ENCODE measurements at regions not wholly inside any gene's neighbourhood (a gene's known extent, or its start where the extent isn't known, plus 50 kb on each side); places are given as distances from the start of the nearest gene placed in this dataset.

GRCh38 chr1:88204111-88204510 lies 480.0 kb upstream of the PKN2 start:
- H3K4me3 ChIP-seq (ENCODE audit: control insufficient read depth, low read depth, low read length) = no peak overlapping the region
- TF ChIP-seq CTCF (conservative IDR thresholded peaks at IDR 0.05; ENCODE audit: control insufficient read depth, insufficient read depth, low read depth, low read length) = no peak
- no peak for DNase-seq (ENCODE audit: low read depth)

GRCh38 chr1:88204612-88205167 lies 479.4 kb upstream of the PKN2 start:
- TF ChIP-seq CTCF (conservative IDR thresholded peaks at IDR 0.05; ENCODE audit: control insufficient read depth, insufficient read depth, low read depth, low read length) = no peak
- DNase-seq (ENCODE audit: low read depth) = no peak

GRCh38 chr1:88208389-88208788 lies 475.7 kb upstream of the PKN2 start:
- no peak overlapping the region for H3K4me3 ChIP-seq (ENCODE audit: control insufficient read depth, low read depth, low read length)
- no peak for TF ChIP-seq CTCF (conservative IDR thresholded peaks at IDR 0.05; ENCODE audit: control insufficient read depth, insufficient read depth, low read depth, low read length)
- DNase-seq (ENCODE audit: low read depth) = no peak

More at GRCh38 chr1:88204612-88205167, 479.4 kb upstream of the PKN2 start:
- H3K4me3 ChIP-seq (ENCODE audit: control insufficient read depth, low read depth, low read length) = no peak overlapping the region

- no peak for DNase-seq (ENCODE audit: low read depth)
Observed at GRCh38 chr1:88210103-88210787, 473.8 kb upstream of the PKN2 start.

GRCh38 chr1:88216441-88216840 lies 467.6 kb upstream of the PKN2 start:
- H3K4me3 ChIP-seq (ENCODE audit: control insufficient read depth, low read depth, low read length) = no peak overlapping the region
- TF ChIP-seq CTCF (conservative IDR thresholded peaks at IDR 0.05; ENCODE audit: control insufficient read depth, insufficient read depth, low read depth, low read length) = no peak

More at GRCh38 chr1:88210103-88210787, 473.8 kb upstream of the PKN2 start:
- no peak for TF ChIP-seq CTCF (conservative IDR thresholded peaks at IDR 0.05; ENCODE audit: control insufficient read depth, insufficient read depth, low read depth, low read length)
- H3K4me3 ChIP-seq (ENCODE audit: control insufficient read depth, low read depth, low read length) = no peak overlapping the region

DNA sequence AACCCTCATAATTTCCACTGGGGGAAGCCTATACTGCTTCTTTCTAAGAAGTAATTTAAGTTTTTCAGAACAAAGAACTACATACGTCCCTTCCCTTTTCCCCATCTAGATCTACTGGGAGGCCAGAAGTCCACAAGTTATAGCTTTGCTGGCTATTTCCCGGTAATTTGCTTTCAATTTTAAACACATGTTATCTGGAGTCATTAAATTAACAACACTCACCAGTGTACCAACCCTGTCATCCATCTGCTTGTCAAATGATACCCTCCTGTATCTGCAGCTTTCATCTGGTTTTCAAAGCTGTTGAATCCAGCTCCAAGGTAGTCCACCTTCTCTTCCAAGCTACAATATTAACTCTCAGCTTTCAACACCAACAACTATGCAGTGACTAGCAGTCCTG lies 466.7 kb upstream of the PKN2 start:
- TF ChIP-seq CTCF (conservative IDR thresholded peaks at IDR 0.05; ENCODE audit: control insufficient read depth, insufficient read depth, low read depth, low read length) = no peak
- no peak overlapping the region for H3K4me3 ChIP-seq (ENCODE audit: control insufficient read depth, low read depth, low read length)
- DNase-seq (ENCODE audit: low read depth) = no peak

More at GRCh38 chr1:88216441-88216840, 467.6 kb upstream of the PKN2 start:
- DNase-seq (ENCODE audit: low read depth) = no peak

All from fibroblast of mammary gland (primary cell).